ENCODE measurements at regions not wholly inside any gene's neighbourhood (a gene's known extent, or its start where the extent isn't known, plus 50 kb on each side); places are given as distances from the start of the nearest gene placed in this dataset.

DNA sequence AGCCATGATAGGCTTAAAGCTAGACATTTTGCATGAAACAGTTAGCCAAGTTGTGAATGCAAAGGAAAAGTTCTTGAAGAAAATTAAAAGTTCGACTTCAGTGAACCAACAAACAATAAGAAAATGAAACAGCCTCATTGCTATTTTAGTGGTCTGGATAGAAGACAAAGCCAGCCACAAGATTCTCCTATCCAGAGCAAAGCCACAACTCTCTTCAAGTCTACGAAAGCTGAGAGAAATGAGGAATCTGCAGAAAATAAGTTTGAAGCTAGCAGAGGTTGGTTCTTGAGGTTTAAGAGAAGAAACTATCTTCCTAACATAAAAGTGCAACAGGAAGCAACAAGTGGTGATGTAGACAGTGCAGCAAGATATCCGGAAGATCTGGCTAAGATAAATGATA is 271.4 kb upstream of the GRM3 start:
- TF ChIP-seq, protein P1, sequence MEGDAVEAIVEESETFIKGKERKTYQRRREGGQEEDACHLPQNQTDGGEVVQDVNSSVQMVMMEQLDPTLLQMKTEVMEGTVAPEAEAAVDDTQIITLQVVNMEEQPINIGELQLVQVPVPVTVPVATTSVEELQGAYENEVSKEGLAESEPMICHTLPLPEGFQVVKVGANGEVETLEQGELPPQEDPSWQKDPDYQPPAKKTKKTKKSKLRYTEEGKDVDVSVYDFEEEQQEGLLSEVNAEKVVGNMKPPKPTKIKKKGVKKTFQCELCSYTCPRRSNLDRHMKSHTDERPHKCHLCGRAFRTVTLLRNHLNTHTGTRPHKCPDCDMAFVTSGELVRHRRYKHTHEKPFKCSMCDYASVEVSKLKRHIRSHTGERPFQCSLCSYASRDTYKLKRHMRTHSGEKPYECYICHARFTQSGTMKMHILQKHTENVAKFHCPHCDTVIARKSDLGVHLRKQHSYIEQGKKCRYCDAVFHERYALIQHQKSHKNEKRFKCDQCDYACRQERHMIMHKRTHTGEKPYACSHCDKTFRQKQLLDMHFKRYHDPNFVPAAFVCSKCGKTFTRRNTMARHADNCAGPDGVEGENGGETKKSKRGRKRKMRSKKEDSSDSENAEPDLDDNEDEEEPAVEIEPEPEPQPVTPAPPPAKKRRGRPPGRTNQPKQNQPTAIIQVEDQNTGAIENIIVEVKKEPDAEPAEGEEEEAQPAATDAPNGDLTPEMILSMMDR (IDR thresholded peaks at IDR 0.05; ENCODE audit: low read depth, low read length, poor library complexity, severe bottlenecking) = no peak
- no peak for TF ChIP-seq EZH2phosphoT487 (IDR thresholded peaks at IDR 0.05; ENCODE audit: borderline replicate concordance, low read length)
